Progenitor cell of endocrine pancreas (in vitro differentiated cells): ENCODE measurements at regions not wholly inside any gene's neighbourhood (a gene's known extent, or its start where the extent isn't known, plus 50 kb on each side); places are given as distances from the start of the nearest gene placed in this dataset.

Experiments used
- DNase-seq: peaks from one replicate; pipeline ENCODE4 v3.0.0; 2021; ENCODE audit warnings: low spot score; ENCODE audit not compliant: unreplicated experiment
- H3K27ac Mint-ChIP-seq: 2 replicates; pipeline ENCODE4 v1.8.0; 2021; ENCODE audit warnings: mild to moderate bottlenecking, moderate library complexity, mixed read lengths
- H3K27me3 Mint-ChIP-seq: 2 replicates; pipeline ENCODE4 v1.8.0; 2021; ENCODE audit warnings: mixed read lengths
- H3K36me3 Mint-ChIP-seq: 2 replicates; pipeline ENCODE4 v1.8.0; 2022; ENCODE audit warnings: mixed read lengths; ENCODE audit not compliant: insufficient read depth
- H3K4me1 Mint-ChIP-seq: 2 replicates; pipeline ENCODE4 v1.8.0; 2021; ENCODE audit warnings: low read depth, mixed read lengths
- H3K4me3 Mint-ChIP-seq: 2 replicates; pipeline ENCODE4 v1.8.0; 2021; ENCODE audit warnings: low read depth, mild to moderate bottlenecking, moderate library complexity, mixed read lengths
- H3K9me3 Mint-ChIP-seq: 2 replicates; pipeline ENCODE4 v1.8.0; 2021; ENCODE audit warnings: low read depth, mixed read lengths
- CTCF ChIP-seq: fragments of 200-600 bp; sonication (generic); IDR thresholded peaks from one replicate; pipeline ENCODE4 v1.5.0; 2021; ENCODE audit warnings: antibody characterized with exemption, mild to moderate bottlenecking; ENCODE audit not compliant: unreplicated experiment

DNA sequence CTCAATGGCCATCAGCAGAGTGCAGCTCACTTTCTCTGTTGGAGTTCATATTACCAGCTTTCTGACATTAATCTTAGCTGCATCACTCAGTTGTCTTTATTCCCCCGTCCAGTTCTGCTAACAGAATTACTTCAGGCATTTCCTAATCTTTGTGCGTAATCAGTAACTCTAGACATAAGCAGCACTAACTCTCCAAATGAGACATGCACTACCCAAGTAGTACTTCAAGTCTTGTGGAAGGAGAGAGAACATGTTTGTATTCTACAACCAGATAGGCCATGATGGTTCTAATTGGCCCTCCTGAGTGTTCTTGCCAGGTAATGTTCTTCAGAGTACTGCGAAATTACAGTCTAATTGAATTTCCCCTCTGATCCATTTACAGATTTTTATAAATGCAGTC lies 448.5 kb upstream of the RPS6KA3 start:
- H3K9me3 Mint-ChIP-seq, result peaks cover 7% of the 10 kb centered on the region
- TF ChIP-seq CTCF, result no peak
- no peak overlapping the region for H3K27ac Mint-ChIP-seq
- no peak for DNase-seq
- H3K36me3 Mint-ChIP-seq, result no peaks in the 10 kb centered on the region
- no peaks in the 10 kb centered on the region for H3K4me1 Mint-ChIP-seq
- H3K4me3 Mint-ChIP-seq, result no peak overlapping the region
- no peaks in the 10 kb centered on the region for H3K27me3 Mint-ChIP-seq

DNA sequence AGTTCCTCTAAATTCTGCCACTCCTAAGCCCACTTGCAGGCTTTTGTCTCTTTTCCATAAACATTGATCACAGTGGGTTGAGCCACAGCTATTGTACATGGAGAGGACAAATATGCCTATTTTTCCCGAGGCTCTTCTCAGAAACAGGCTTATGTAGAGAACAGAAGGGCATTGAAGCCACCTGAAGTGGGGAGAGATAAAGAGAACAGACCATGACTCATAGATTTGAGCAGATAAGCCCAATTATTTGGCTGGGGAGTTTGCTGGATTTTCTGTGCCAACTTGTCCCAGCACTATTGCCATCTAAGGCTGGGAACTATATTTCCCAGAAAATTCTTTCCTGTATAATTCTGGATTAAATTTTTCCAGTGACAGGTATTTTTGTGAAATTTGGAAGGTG lies 446.1 kb upstream of the RPS6KA3 start:
- Mint-ChIP-seq H3K27me3 (no peaks in the 10 kb centered on the region), H3K4me1 (no peaks in the 10 kb centered on the region), H3K4me3 (no peak overlapping the region), H3K27ac (no peak overlapping the region), H3K36me3 (no peaks in the 10 kb centered on the region), H3K9me3 (peaks cover 9% of the 10 kb centered on the region)
- no peak for DNase-seq
- no peak for TF ChIP-seq CTCF

GRCh38 chrX:20711366-20711765 lies 444.7 kb upstream of the RPS6KA3 start:
- no peak overlapping the region for H3K27ac Mint-ChIP-seq
- H3K36me3 Mint-ChIP-seq, result no peaks in the 10 kb centered on the region
- peaks cover 12% of the 10 kb centered on the region for H3K9me3 Mint-ChIP-seq
- H3K4me1 Mint-ChIP-seq, result no peaks in the 10 kb centered on the region
- no peak for TF ChIP-seq CTCF
- no peaks in the 10 kb centered on the region for H3K27me3 Mint-ChIP-seq
- H3K4me3 Mint-ChIP-seq, result no peak overlapping the region
- no peak for DNase-seq

DNA sequence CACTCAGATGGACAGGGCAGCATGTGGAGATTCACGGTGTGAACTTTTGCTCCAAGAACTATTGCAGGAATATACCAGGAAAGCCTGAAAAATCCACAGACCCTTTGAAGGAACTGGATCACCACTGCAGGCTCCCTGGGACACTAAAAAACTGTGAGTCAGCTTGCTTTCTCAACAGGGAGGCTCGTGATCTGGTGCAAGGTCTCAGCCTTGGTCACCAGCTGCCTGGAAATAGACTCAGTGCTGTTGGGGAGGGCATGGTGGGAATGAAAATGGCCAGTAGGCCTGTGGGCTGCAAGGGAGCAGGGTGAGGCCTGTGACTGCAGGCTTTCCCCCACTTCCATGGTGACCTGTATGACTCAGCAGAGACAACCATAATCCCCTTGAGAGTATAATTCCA lies 426.4 kb upstream of the RPS6KA3 start:
- H3K27me3 Mint-ChIP-seq, result no peaks in the 10 kb centered on the region
- no peak for DNase-seq
- peaks cover 5% of the 10 kb centered on the region for H3K4me1 Mint-ChIP-seq
- no peak for TF ChIP-seq CTCF
- H3K36me3 Mint-ChIP-seq, result no peaks in the 10 kb centered on the region
- H3K4me3 Mint-ChIP-seq, result no peak overlapping the region
- H3K27ac Mint-ChIP-seq, result no peak overlapping the region
- peaks cover 35% of the 10 kb centered on the region for H3K9me3 Mint-ChIP-seq

DNA sequence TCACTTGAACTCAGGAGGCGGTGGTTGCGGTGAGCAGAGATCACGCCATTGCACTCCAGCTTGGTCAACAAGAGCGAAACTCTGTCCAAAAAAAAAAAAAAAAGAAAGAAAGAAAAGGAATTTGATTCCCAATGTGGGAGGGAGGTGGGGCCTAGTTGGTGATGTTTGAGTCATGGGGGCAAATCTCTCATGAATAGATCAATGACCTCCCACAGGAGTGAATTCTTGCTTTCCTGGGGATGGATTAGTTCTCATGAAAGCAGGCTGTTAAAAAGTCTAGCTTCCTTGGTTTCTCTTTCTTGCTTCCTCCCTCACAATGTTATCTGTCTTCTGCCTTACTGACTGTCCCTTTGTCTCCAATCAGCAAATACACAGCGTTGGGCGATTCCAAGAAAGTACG lies 419.5 kb upstream of the RPS6KA3 start:
- H3K4me1 Mint-ChIP-seq, result no peaks in the 10 kb centered on the region
- H3K9me3 Mint-ChIP-seq, result peaks cover 12% of the 10 kb centered on the region
- no peaks in the 10 kb centered on the region for H3K27me3 Mint-ChIP-seq
- DNase-seq, result no peak
- no peak for TF ChIP-seq CTCF
- no peaks in the 10 kb centered on the region for H3K36me3 Mint-ChIP-seq
- H3K27ac Mint-ChIP-seq, result no peak overlapping the region
- H3K4me3 Mint-ChIP-seq, result no peak overlapping the region
